IgD-negative memory B cell (primary cell): ENCODE measurements at regions not wholly inside any gene's neighbourhood (a gene's known extent, or its start where the extent isn't known, plus 50 kb on each side); places are given as distances from the start of the nearest gene placed in this dataset.
"Not testable (repeated sequence)": the region's sequence is repeated elsewhere in the genome, so short reads cannot be mapped to it uniquely, and the experiment has no call there.

ENCODE experiments used
- H3K27ac Mint-ChIP-seq, 3 donors: one replicate each; pipeline ENCODE4 v1.8.0; 2020 to 2022; ENCODE audit warnings: mild to moderate bottlenecking in 3 of 3, mixed read lengths in 3 of 3, moderate library complexity in 1 of 3
- H3K27me3 Mint-ChIP-seq: one replicate; pipeline ENCODE4 v1.8.0; 2021; ENCODE audit warnings: mixed read lengths
- H3K36me3 Mint-ChIP-seq: one replicate; pipeline ENCODE4 v1.8.0; 2020; ENCODE audit warnings: mild to moderate bottlenecking, mixed read lengths
- H3K4me1 Mint-ChIP-seq, 3 donors: one replicate each; pipeline ENCODE4 v1.8.0; 2020 to 2022; ENCODE audit warnings: mixed read lengths in 3 of 3, mild to moderate bottlenecking in 1 of 3
- H3K4me3 Mint-ChIP-seq, 4 donors: one replicate each; pipeline ENCODE4 v1.8.0; 2020 to 2022; ENCODE audit warnings: mild to moderate bottlenecking in 4 of 4, mixed read lengths in 4 of 4, moderate library complexity in 3 of 4
- H3K9me3 Mint-ChIP-seq, 3 donors: one replicate each; pipeline ENCODE4 v1.8.0; 2020 to 2021; ENCODE audit warnings: mixed read lengths in 3 of 3, mild to moderate bottlenecking in 1 of 3

DNA sequence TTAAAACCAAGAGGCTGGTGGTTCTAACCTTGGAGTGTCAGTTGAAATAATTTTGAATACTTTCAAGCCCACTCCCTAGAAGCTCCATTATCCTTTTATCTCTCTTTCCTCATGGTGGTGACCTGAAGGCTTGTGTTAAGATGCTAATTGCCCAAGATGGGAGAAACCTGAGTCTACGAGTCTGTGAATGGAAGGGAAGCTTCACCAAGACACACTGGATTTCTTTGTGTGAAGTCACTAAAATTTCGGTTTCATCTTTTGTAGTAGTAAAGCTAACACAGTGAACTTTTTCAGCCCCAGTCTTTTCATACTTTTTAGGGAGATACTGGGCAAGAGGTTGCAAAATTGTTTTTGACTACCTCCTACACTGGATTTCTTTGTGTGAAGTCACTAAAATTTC is 351.4 kb upstream of the AADAT start:
- not testable (repeated sequence) for H3K9me3 Mint-ChIP-seq, H3K36me3 Mint-ChIP-seq, H3K27me3 Mint-ChIP-seq, H3K4me3 Mint-ChIP-seq, H3K27ac Mint-ChIP-seq, H3K4me1 Mint-ChIP-seq

DNA sequence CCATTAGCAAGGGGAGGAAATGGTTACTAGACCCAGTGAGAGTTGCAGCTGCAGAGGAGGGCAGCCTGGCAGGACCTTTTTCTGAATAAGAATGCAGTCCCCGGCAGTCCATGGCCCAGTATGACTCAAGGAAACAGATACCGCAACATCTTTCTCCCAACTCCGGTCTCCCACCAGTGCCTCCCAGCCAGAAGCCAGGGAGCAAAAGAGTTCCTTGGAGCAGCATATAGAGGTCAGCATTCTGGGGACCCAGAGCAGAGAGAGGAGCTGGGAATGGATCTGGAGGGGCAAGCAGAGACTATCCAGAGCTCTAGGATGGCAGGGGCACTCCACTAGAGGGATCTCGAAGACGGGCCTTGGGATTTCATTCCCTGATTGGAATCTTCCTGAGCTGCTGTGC is 339.2 kb upstream of the AADAT start:
- Mint-ChIP-seq H3K36me3 (peaks cover 2% of the 10 kb centered on the region), H3K27me3 (no peaks in the 10 kb centered on the region), H3K4me3 (no peak overlapping the region), H3K4me1 (no peaks in the 10 kb centered on the region), H3K9me3 (peaks cover 0 to 8% (median 4%) of the 10 kb centered on the region in 3 donors), H3K27ac (no peak overlapping the region)

DNA sequence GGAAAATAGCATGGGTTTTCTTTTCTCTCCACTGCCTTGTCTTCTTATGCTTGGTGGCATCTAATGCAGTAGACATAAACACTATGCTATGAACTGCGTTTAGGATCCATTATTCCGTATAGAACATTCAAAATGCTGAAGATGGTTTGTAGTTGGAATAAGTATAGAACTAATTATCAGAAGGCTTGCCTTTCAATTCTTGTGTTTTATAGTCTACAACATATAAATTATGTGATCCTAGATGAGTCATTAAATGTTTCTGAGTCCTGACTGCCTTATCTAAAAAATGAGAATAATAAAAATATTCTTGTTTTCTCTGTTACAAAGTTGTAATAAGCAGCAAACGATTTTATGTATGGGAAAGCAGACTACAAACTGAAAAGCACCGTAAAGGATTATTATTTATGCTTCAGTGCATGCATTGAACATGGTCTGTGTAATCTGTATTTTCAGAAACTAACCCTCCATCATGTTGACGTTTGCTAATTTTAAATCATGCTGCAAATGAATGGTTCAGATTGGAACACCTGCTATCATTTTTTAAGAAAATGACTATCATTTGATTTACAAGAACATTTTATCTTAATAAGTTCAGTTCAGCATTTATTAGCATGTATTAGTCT is 335.9 kb upstream of the AADAT start:
- peaks cover 0 to 4% (median 4%) of the 10 kb centered on the region in 3 donors for H3K9me3 Mint-ChIP-seq
- H3K36me3 Mint-ChIP-seq: peaks cover 2% of the 10 kb centered on the region
- H3K4me3 Mint-ChIP-seq: no peak overlapping the region
- H3K4me1 Mint-ChIP-seq: no peaks in the 10 kb centered on the region
- no peak overlapping the region for H3K27ac Mint-ChIP-seq
- H3K27me3 Mint-ChIP-seq: no peaks in the 10 kb centered on the region

DNA sequence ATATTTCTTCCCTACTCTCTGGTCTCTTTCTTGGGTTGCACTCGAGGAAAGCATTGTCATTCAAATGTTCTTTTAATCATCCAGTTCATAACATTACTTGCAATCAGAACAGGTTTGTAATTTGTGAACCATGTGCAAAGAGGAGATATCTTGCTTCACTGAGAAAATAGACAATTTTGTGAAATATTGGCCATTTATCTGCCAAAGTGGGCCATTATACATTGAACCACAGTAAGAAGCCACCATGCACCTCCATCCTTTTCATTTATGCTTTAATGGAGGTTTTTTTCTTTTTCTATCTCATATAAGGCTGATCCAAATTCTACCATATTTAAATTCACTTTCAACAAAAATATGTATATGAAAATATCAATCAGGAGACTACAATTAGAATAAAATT is 335.3 kb upstream of the AADAT start:
- Mint-ChIP-seq H3K4me3 (no peak overlapping the region), H3K36me3 (peaks cover 2% of the 10 kb centered on the region), H3K9me3 (peaks cover 0 to 4% (median 2%) of the 10 kb centered on the region in 3 donors), H3K27me3 (no peaks in the 10 kb centered on the region), H3K27ac (no peak overlapping the region), H3K4me1 (peaks cover 0 to 2% (median 0%) of the 10 kb centered on the region in 3 donors)

DNA sequence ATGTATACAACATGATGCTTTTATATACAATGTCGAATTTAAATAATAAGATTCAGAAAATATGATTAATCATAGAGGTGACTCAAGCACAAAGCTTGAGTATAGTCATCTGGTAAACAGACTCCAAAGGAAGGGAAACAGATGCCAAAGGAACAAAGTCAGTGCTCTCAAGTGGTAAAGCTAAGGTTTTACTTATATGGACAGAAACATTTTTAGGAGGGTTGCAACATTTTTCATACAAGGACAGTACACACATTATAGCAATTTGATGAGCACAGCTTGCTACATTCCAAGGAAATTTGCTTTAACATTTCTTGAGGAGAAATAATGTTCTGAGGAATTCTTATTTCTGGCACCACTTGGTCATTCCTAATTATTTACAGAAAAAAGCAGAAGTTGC is 333.4 kb upstream of the AADAT start:
- Mint-ChIP-seq H3K36me3 (peaks cover 2% of the 10 kb centered on the region), H3K9me3 (peaks cover 0 to 9% (median 2%) of the 10 kb centered on the region in 3 donors), H3K4me3 (no peak overlapping the region), H3K27me3 (no peaks in the 10 kb centered on the region), H3K27ac (no peak overlapping the region), H3K4me1 (peaks cover 0 to 4% (median 0%) of the 10 kb centered on the region in 3 donors)

DNA sequence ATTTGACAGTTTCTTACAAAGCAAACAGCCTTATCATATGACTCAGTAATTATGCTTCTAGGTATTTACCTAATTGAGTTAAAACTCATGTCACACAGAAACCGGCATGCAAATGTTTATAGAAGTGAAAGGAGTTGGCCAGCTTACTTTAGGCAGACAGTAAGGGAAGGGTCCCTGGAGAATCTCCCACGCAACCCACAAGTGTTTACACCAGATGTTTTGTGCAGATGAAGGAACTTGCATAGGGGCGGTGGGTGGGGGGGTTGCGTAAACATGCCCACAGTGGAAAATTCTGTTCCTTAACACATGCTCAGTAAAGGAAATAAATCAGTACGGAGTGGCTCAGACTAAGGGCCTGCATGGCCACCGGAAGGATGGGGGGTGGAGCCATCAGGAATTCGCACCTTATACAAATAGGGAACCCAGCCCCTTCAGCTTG is 330.5 kb upstream of the AADAT start:
- Mint-ChIP-seq H3K27ac (no peak overlapping the region), H3K4me1 (peaks cover 0 to 4% (median 0%) of the 10 kb centered on the region in 3 donors), H3K4me3 (no peak overlapping the region), H3K36me3 (no peaks in the 10 kb centered on the region), H3K9me3 (peaks cover 0 to 9% (median 2%) of the 10 kb centered on the region in 3 donors), H3K27me3 (no peaks in the 10 kb centered on the region)

DNA sequence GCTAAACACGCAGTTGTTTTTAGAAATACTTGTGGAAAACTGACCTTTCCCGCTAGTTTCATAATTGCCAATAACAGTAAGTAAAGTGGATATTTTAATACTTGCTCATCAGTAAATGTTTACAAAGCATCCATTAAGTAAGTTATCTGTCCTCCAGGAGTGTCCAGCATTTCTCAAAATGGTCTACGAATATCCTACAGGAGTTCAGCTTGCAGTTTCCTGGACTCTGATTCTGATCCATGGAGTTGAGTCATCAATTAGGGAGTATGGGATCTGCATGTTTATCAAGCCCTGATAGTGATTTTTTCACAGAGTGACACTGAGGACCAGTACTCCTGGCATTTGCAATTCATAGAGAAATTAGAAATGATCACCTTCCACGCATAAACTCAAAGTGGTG is 325.2 kb upstream of the AADAT start:
- H3K4me3 Mint-ChIP-seq: no peak overlapping the region
- peaks cover 0 to 7% (median 5%) of the 10 kb centered on the region in 3 donors for H3K9me3 Mint-ChIP-seq
- H3K4me1 Mint-ChIP-seq: peaks cover 0 to under 1% (median 0%) of the 10 kb centered on the region in 3 donors
- H3K27ac Mint-ChIP-seq: no peak overlapping the region
- no peaks in the 10 kb centered on the region for H3K36me3 Mint-ChIP-seq
- H3K27me3 Mint-ChIP-seq: no peaks in the 10 kb centered on the region

DNA sequence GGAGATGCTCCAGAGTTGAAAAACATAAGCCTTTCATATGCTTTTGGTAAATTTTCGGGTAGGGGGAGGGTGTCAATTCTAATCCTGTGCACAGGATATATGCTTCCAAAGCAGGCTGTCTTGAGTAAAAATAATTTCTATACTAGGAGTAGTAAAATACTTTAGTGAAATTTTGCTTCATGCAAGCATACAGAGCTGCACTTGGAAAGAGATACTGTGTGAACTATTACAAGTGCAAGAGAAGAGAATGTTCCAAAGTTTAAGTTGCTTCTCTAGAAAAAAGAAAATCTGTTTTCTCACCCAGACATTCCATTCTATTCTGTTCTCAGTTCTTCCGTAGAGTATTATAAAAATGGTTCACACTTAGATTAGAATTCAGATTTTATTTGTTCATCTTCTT is 324.6 kb upstream of the AADAT start:
- H3K36me3 Mint-ChIP-seq: no peaks in the 10 kb centered on the region
- peaks cover 0 to 7% (median 3%) of the 10 kb centered on the region in 3 donors for H3K9me3 Mint-ChIP-seq

DNA sequence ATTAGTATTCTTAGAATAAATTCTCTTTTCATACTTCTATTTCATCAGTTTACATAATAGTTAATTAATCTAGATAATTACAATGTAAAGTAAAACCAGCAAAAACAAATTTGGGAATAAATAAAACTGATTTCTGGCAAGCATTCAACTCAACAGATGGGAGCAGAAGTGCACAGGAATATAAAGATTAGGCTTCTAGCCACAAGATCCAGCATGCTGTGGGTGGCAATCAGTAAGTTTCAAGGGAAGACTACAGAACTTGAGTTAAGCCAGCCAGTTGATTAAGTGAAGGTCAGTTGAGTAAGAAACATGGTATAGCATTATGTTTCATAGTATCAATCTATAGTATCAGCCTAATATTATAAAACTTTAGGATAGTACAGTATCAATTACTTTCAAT is 324.2 kb upstream of the AADAT start:
- Mint-ChIP-seq H3K36me3 (no peaks in the 10 kb centered on the region), H3K4me3 (no peak overlapping the region), H3K27ac (no peak overlapping the region), H3K4me1 (no peaks in the 10 kb centered on the region), H3K9me3 (peaks cover 0 to 7% (median 0%) of the 10 kb centered on the region in 3 donors), H3K27me3 (no peaks in the 10 kb centered on the region)

More for the DNA sequence above, 324.6 kb upstream of the AADAT start:
- H3K27me3 Mint-ChIP-seq: no peaks in the 10 kb centered on the region
- no peak overlapping the region for H3K27ac Mint-ChIP-seq
- H3K4me3 Mint-ChIP-seq: no peak overlapping the region
- no peaks in the 10 kb centered on the region for H3K4me1 Mint-ChIP-seq

DNA sequence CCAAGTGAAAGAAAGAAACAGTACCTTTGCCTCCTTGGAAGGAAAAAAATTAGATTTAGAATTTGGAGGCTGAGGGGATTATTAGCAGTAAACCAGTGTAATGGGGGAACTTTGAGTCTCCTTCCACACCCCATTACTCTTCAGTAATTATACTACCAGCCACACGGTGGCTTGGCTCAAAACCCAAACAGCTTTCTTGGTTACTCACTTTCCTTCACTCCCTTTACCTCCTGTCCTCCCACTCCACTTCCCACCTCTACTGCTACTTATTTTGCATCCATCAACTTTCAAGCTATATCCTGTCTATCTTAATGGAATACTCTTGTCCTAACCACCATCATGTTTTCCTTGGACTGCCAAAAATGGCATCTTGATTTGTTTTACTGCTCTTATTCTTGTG is 310.6 kb upstream of the AADAT start:
- H3K9me3 Mint-ChIP-seq: peaks cover 2 to 13% (median 2%) of the 10 kb centered on the region in 3 donors
- H3K4me3 Mint-ChIP-seq: no peak overlapping the region
- peaks cover 0 to 2% (median 0%) of the 10 kb centered on the region in 3 donors for H3K4me1 Mint-ChIP-seq
- H3K27ac Mint-ChIP-seq: no peak overlapping the region
- H3K27me3 Mint-ChIP-seq: no peaks in the 10 kb centered on the region
- H3K36me3 Mint-ChIP-seq: peaks cover 3% of the 10 kb centered on the region

DNA sequence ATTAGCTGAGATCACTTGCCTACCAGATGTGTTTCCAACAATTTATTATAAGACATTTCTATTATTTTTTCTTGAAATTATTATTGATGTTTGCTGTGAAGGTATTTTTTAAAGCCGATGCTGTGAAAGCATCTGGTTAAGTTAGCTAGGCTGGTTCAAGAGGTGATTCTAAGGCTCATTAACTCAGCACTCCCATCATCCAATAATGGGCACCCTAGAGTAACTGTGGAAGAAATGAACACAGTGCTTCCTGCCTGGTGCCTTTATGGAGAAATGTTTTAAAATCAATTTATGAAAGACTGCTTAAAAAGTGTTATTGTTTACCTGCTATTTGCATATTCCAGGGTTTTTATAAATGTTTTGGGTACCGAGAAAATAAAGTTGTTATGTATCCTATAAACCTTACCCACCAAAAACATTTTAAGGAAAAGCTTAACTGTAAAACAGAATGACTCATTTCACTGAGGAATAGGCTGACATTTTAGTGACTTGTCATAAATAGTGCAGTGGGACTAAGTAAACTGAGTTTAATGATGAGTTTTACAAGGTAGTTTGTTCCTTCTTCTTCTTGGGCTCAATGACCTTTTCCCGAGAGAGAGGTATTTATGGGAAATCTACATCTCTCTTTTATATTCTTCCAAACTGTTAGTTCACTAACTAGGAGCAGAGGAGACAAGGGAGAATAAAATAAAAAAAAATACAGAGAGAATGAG is 310.0 kb upstream of the AADAT start:
- no peak overlapping the region for H3K27ac Mint-ChIP-seq
- H3K9me3 Mint-ChIP-seq: peaks cover 2 to 13% (median 2%) of the 10 kb centered on the region in 3 donors
- H3K4me1 Mint-ChIP-seq: peaks cover 0 to 2% (median 0%) of the 10 kb centered on the region in 3 donors
- H3K4me3 Mint-ChIP-seq: no peak overlapping the region
- no peaks in the 10 kb centered on the region for H3K27me3 Mint-ChIP-seq
- peaks cover 3% of the 10 kb centered on the region for H3K36me3 Mint-ChIP-seq

DNA sequence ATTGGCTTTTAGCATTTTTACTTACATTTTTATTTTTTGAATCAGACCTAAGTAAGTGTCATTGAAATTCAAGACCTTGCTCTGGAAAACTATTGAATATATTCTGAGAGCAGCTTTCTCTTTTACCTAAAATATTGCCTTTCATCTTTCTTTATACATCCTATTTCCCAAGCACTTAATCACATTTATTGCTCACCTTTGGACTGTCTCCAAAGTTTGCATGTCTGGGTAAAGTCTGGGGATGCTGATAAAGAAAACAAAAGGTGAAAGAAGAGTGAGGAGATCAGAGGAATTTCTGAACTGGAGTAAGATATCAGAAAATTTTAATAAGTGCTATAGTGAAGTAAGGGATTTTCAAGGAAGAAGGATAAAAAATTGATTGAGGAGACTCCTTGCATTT is 308.5 kb upstream of the AADAT start:
- Mint-ChIP-seq H3K4me3 (no peak overlapping the region), H3K4me1 (peaks cover 0 to 2% (median 0%) of the 10 kb centered on the region in 3 donors), H3K36me3 (no peaks in the 10 kb centered on the region), H3K27me3 (no peaks in the 10 kb centered on the region), H3K9me3 (peaks cover 0 to 5% (median 2%) of the 10 kb centered on the region in 3 donors), H3K27ac (no peak overlapping the region)

DNA sequence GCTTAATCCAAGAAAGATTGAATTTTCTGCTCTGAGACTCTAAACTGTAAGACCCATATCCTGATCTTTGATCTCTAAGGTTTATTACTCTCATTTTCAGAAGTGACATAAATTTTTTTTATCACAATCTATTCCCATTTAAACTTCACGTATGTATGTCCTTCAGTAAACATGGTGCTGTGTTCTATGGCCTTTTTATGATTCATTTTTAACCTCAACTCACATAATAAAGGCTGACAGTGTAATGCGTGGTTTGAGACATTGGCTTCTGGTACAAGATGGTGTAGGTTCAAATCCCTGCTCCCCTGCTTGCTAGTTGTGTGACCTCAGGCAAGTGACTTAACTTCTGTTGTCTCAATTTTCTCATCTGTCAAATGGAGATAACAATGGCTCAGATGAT is 306.0 kb upstream of the AADAT start:
- peaks cover 0 to 2% (median 0%) of the 10 kb centered on the region in 3 donors for H3K4me1 Mint-ChIP-seq
- no peak overlapping the region for H3K4me3 Mint-ChIP-seq
- H3K36me3 Mint-ChIP-seq: no peaks in the 10 kb centered on the region
- H3K27ac Mint-ChIP-seq: no peak overlapping the region
- no peaks in the 10 kb centered on the region for H3K27me3 Mint-ChIP-seq
- H3K9me3 Mint-ChIP-seq: no peaks in the 10 kb centered on the region

DNA sequence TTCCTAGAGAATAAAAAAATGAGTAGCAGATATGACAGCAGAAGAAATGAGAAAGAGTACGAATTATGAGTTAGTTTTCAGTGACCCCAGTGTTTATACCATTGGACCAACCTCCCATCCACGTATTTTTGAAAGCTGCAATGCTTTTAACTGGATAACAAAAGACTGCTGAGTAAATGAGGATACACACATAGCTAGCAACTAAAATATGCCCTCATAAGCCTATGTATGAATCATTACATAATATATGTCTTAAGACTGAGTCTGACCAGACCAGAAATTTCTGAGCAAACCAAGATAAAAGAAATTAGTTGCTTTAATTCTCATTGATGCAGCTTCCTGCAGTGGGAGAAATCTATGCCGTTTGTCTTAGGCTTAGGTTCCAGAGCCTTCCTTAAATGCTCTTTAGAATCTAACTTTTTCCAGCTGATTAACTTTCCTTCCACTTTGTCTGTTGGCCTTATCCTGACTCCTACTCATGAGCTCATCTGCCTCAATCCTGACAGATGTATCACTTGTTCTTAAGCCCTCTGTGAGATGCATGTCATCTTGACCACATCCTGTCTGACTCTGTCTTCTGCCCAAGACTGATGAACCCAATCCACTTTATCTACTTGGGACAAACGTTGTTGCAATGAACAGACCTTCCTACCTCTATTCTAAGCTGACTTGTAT is 301.4 kb upstream of the AADAT start:
- H3K36me3 Mint-ChIP-seq: no peaks in the 10 kb centered on the region
- H3K4me1 Mint-ChIP-seq: no peaks in the 10 kb centered on the region

DNA sequence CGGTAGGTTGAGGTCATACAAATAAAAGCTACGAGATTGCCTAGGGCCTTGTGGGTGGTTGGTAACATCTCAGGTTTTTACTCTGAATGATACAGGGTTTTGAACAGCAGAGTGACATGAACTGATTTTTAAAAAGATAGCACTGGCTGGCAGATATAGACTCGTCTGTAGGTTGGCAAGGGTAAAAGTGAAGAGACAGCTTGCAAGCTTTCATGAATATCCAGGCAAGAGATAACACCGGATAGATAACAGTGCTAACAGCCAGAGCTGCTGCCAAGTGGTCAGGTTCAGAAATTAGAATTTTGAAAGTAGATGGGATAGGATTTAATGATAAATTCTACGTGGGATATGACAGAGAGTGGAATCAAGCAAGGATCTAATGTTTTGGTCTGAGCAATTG is 299.7 kb upstream of the AADAT start:
- Mint-ChIP-seq H3K4me3 (no peak overlapping the region), H3K27me3 (no peaks in the 10 kb centered on the region), H3K36me3 (no peaks in the 10 kb centered on the region), H3K27ac (no peak overlapping the region), H3K4me1 (no peaks in the 10 kb centered on the region), H3K9me3 (peaks cover 3 to 6% (median 6%) of the 10 kb centered on the region in 3 donors)

More for the DNA sequence above, 301.4 kb upstream of the AADAT start:
- H3K27ac Mint-ChIP-seq: no peak overlapping the region
- H3K27me3 Mint-ChIP-seq: no peaks in the 10 kb centered on the region
- no peak overlapping the region for H3K4me3 Mint-ChIP-seq
- H3K9me3 Mint-ChIP-seq: peaks cover 0 to 3% (median 2%) of the 10 kb centered on the region in 3 donors
